SK-N-SH treated with all-trans-retinoic acid at 6 μM for 48 hours (cell line): ENCODE measurements at regions not wholly inside any gene's neighbourhood (a gene's known extent, or its start where the extent isn't known, plus 50 kb on each side); places are given as distances from the start of the nearest gene placed in this dataset.

Experiments
- ARNTL ChIP-seq: fragments of 450-650 bp; formaldehyde crosslinking; IDR thresholded peaks from 2 replicates; pipeline ENCODE4 v1.5.0; 2020; ENCODE audit warnings: low read depth, mild to moderate bottlenecking, moderate library complexity, borderline replicate concordance
- CREB5 ChIP-seq: fragments of 250-450 bp; sonication (Bioruptor Pico); IDR thresholded peaks from 2 replicates; pipeline ENCODE4 v1.5.1; 2020; ENCODE audit warnings: low read depth, mild to moderate bottlenecking, moderate library complexity
- ISL1 ChIP-seq: fragments of 250-450 bp; sonication (Bioruptor Pico); IDR thresholded peaks from 2 replicates; pipeline ENCODE4 v2.1.2; 2022; ENCODE audit warnings: mild to moderate bottlenecking, moderate library complexity
- OSR1 ChIP-seq: fragments of 250-450 bp; sonication (Bioruptor Pico); IDR thresholded peaks from 2 replicates; pipeline ENCODE4 v1.8.0; 2022; ENCODE audit warnings: moderate library complexity, mild to moderate bottlenecking, inconsistent platforms
- RARB ChIP-seq: fragments of 250-450 bp; sonication (Bioruptor Pico); IDR thresholded peaks from 2 replicates; pipeline ENCODE4 v1.8.0; 2021; ENCODE audit warnings: mild to moderate bottlenecking, moderate library complexity
- ZFP3 ChIP-seq: fragments of 250-450 bp; sonication (Bioruptor Pico); IDR thresholded peaks from 2 replicates; pipeline ENCODE4 v1.5.0; 2020; ENCODE audit warnings: mild to moderate bottlenecking, moderate library complexity

GRCh38 chr2:234143896-234144295, 93.4 kb downstream of the SPP2 start:
- no peak for TF ChIP-seq ZFP3 (CRISPR knock-in tag)
- no peak for TF ChIP-seq CREB5 (CRISPR knock-in tag)
- TF ChIP-seq RARB, result no peak
- no peak for TF ChIP-seq ARNTL
- no peak for TF ChIP-seq ISL1 (CRISPR knock-in tag)
- TF ChIP-seq OSR1 (CRISPR knock-in tag), result no peak
